Mononuclear cell (primary cell): ENCODE measurements at regions not wholly inside any gene's neighbourhood (a gene's known extent, or its start where the extent isn't known, plus 50 kb on each side); places are given as distances from the start of the nearest gene placed in this dataset.

ENCODE experiments used
- H3K27me3 ChIP-seq: 2 replicates; pipeline ENCODE4 v1.6.0; 2011; ENCODE audit warnings: low read length, control low read depth; ENCODE audit not compliant: insufficient read depth
- H3K4me1 ChIP-seq: 2 replicates; pipeline ENCODE4 v1.5.1; 2011; ENCODE audit warnings: mild to moderate bottlenecking, low read length, control low read depth; ENCODE audit not compliant: insufficient read depth
- H3K4me3 ChIP-seq: 2 replicates; pipeline ENCODE4 v1.5.1; 2011; ENCODE audit warnings: mild to moderate bottlenecking, low read length, moderate library complexity
- H3K9me3 ChIP-seq: 2 replicates; pipeline ENCODE4 v1.5.1; 2011; ENCODE audit warnings: low read depth, mild to moderate bottlenecking, control low read depth, low read length

DNA sequence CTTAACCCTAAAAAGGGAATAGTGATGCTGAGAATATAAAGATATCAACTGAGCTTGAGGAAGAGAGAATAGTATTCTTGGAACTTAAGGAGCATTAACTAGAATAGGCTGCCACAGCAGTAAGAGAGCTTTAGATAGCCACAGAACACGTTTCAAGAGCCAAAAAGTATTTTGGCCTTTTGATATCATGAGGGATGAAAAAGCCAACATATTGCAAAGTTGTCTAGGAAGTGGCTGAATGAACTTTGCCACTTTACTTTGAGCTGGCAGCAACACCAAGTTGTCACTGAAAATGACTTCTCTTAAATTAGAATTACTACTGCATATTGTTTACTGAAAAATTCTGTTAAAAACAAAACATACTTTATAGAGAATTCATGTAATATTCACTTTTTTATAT is 1476.2 kb downstream of the MRPL39 start:
- Histone ChIP-seq H3K4me1 (no peaks in the 10 kb centered on the region), H3K9me3 (no peaks in the 10 kb centered on the region), H3K4me3 (no peak overlapping the region), H3K27me3 (no peaks in the 10 kb centered on the region)

- no peaks in the 10 kb centered on the region for H3K27me3 ChIP-seq
- H3K4me3 ChIP-seq: no peak overlapping the region
- no peaks in the 10 kb centered on the region for H3K9me3 ChIP-seq
- no peaks in the 10 kb centered on the region for H3K4me1 ChIP-seq
Observed at GRCh38 chr21:24127651-24128050, 1479.6 kb downstream of the MRPL39 start.

GRCh38 chr21:24123785-24124184 is 1483.5 kb downstream of the MRPL39 start:
- H3K4me1 ChIP-seq: no peaks in the 10 kb centered on the region
- no peak overlapping the region for H3K4me3 ChIP-seq

GRCh38 chr21:24118738-24119459 is 1488.4 kb downstream of the MRPL39 start:
- no peak overlapping the region for H3K4me3 ChIP-seq
- H3K9me3 ChIP-seq: no peaks in the 10 kb centered on the region
- no peaks in the 10 kb centered on the region for H3K27me3 ChIP-seq
- no peaks in the 10 kb centered on the region for H3K4me1 ChIP-seq

More at GRCh38 chr21:24123785-24124184, 1483.5 kb downstream of the MRPL39 start:
- no peaks in the 10 kb centered on the region for H3K27me3 ChIP-seq
- no peaks in the 10 kb centered on the region for H3K9me3 ChIP-seq

DNA sequence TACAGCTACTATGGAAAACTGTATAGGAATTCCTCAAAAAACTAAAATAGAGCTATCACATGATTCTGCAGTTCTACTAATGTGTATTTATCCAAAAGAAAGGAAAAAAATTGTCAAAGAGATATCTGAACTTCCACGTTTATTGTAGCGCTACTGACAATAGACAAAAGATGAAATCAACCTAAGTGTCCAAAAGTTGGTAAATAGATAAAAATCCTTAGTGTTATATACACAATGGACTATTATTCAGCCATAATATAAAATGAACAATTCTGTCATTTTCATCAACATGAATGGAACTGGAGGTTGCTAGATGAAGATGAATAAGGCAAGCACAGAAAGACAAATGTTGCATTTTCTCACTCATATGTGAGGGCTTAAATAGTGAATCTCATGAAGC is 1492.1 kb downstream of the MRPL39 start:
- Histone ChIP-seq H3K27me3 (no peaks in the 10 kb centered on the region), H3K4me3 (no peak overlapping the region), H3K4me1 (no peaks in the 10 kb centered on the region), H3K9me3 (no peaks in the 10 kb centered on the region)

- no peaks in the 10 kb centered on the region for H3K9me3 ChIP-seq
Observed at GRCh38 chr21:24112020-24112419, 1495.3 kb downstream of the MRPL39 start.

GRCh38 chr21:24110846-24111245 is 1496.4 kb downstream of the MRPL39 start:
- Histone ChIP-seq H3K4me1 (no peaks in the 10 kb centered on the region), H3K27me3 (no peaks in the 10 kb centered on the region), H3K9me3 (no peaks in the 10 kb centered on the region), H3K4me3 (no peak overlapping the region)

More at GRCh38 chr21:24112020-24112419, 1495.3 kb downstream of the MRPL39 start:
- no peaks in the 10 kb centered on the region for H3K27me3 ChIP-seq
- no peak overlapping the region for H3K4me3 ChIP-seq
- no peaks in the 10 kb centered on the region for H3K4me1 ChIP-seq

DNA sequence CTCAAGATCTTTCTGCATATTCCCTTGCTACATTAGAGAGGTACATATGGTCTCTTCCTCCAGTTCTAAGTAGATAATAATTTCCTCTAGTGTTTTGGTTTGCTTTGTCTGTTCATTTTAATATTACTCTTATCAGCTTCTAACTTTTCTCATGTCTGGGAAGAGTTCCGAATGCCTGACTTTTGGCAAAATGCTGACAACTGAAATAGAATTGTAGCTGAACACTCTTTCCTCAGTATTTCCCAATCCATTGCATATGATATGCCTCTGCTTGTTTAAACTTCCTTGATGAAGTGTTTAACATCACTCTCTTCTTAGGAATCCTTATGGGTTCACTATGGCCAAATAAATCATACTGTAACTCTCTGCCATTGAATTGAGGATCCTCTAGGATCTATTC is 1510.1 kb downstream of the MRPL39 start:
- H3K9me3 ChIP-seq: no peaks in the 10 kb centered on the region
- H3K4me3 ChIP-seq: no peak overlapping the region
- H3K27me3 ChIP-seq: no peaks in the 10 kb centered on the region
- no peaks in the 10 kb centered on the region for H3K4me1 ChIP-seq

- Histone ChIP-seq H3K9me3 (no peaks in the 10 kb centered on the region), H3K27me3 (no peaks in the 10 kb centered on the region), H3K4me1 (no peaks in the 10 kb centered on the region), H3K4me3 (no peak overlapping the region)
Observed at GRCh38 chr21:24096651-24097050, 1510.6 kb downstream of the MRPL39 start.

GRCh38 chr21:24093032-24093431 is 1514.2 kb downstream of the MRPL39 start:
- Histone ChIP-seq H3K9me3 (no peaks in the 10 kb centered on the region), H3K4me1 (no peaks in the 10 kb centered on the region), H3K4me3 (no peak overlapping the region), H3K27me3 (no peaks in the 10 kb centered on the region)

DNA sequence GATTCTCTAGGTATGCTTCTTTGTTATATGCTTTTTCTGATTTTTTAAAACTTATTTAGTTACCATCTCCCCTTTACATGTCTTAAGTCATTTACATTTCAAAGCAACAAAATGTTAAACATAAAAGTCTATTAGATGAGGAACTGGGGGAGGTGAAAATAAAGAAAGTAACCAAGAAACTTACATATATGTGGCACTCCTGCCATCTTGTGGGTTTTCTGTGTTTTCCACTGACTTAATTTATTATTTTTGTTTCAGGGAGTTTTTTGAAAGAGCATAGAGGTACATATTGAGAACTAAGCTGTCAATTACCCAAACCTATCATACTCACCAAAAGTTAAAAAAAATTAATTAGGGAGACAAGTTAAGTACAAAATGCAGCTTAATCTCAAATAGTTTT is 1531.1 kb downstream of the MRPL39 start:
- no peaks in the 10 kb centered on the region for H3K4me1 ChIP-seq
- no peaks in the 10 kb centered on the region for H3K27me3 ChIP-seq
- H3K4me3 ChIP-seq: no peak overlapping the region
- peaks cover 19% of the 10 kb centered on the region for H3K9me3 ChIP-seq

DNA sequence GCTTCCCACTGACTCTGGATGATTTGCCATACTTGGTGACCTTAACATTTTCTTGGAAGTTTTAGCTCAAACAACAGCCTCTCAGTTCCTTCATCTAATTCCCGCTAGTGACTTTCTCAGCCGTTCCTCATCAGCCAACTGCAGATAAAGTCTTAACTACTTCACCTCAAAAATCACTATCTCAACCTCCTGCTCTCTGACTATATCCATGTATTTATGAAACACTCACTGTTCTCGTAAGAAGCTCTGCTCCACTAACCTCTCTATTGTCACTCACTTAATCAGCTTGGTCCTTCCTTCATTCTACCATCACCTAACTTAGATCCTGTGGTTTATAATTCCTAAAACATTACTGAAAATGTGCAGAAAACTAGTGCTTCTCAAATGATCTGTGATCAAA is 1551.6 kb downstream of the MRPL39 start:
- no peaks in the 10 kb centered on the region for H3K9me3 ChIP-seq
- H3K4me1 ChIP-seq: peaks cover 4% of the 10 kb centered on the region
- H3K27me3 ChIP-seq: no peaks in the 10 kb centered on the region
- no peak overlapping the region for H3K4me3 ChIP-seq

- no peaks in the 10 kb centered on the region for H3K9me3 ChIP-seq
- H3K27me3 ChIP-seq: no peaks in the 10 kb centered on the region
- no peak overlapping the region for H3K4me3 ChIP-seq
- peaks cover 13% of the 10 kb centered on the region for H3K4me1 ChIP-seq
Observed at GRCh38 chr21:24050231-24050630, 1557.0 kb downstream of the MRPL39 start.

DNA sequence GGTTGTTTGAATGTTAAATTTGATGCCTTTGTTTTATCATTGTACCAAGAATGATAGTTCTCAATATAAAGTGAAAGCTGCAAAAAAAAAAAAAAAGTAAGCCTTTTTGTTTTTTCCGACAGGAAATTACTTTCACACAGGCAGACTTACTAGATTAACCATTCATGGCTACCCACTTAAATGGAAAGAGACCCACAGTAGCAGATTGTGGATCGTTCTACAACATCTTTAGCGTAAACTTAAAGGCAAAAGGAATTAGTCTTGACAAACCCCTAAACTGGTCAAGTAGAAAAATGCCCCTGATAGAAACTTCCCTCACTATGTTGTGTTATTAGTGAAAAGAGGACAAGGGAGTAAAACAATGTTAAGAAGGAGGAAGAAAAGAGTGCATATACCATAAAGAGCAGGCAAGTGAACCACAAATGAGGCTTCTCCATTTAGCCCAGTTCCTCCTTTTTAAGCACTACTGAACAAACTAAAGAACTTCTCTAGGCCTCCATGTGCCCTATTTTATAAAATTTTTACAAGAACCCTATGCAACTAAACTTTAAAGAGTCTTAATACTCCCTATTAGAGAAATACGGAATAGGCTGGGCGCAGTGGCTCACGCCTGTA is 1560.3 kb downstream of the MRPL39 start:
- Histone ChIP-seq H3K4me1 (peaks cover 13% of the 10 kb centered on the region), H3K4me3 (no peak overlapping the region), H3K9me3 (no peaks in the 10 kb centered on the region), H3K27me3 (no peaks in the 10 kb centered on the region)

DNA sequence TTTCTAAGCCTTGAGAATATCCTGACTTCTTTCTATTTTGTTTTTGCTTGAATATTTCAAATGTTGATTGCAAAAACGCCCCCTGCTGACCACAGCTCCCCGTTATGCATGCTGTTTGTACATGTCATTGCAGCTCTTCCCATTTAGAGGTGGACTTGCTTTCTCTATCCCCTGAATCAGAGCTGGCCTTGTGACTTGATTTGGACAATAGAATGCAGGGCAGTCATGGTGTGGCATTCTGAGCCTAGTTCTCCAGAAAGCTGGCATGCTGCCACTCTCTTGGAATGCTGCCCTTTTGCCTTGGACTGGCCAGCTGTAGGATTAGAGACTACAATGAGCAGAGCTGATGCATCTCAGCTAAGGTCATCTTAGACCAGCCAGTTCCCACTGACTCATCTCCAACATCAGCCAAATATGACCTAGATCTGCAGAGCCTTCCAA is 1561.5 kb downstream of the MRPL39 start:
- no peaks in the 10 kb centered on the region for H3K27me3 ChIP-seq
- peaks cover 10% of the 10 kb centered on the region for H3K4me1 ChIP-seq
- H3K4me3 ChIP-seq: no peak overlapping the region
- no peaks in the 10 kb centered on the region for H3K9me3 ChIP-seq

GRCh38 chr21:24045373-24045772 is 1561.9 kb downstream of the MRPL39 start:
- H3K9me3 ChIP-seq: no peaks in the 10 kb centered on the region
- H3K4me1 ChIP-seq: peaks cover 9% of the 10 kb centered on the region
- no peak overlapping the region for H3K4me3 ChIP-seq
- no peaks in the 10 kb centered on the region for H3K27me3 ChIP-seq
